Progenitor cell of endocrine pancreas (in vitro differentiated cells): ENCODE measurements at regions not wholly inside any gene's neighbourhood (a gene's known extent, or its start where the extent isn't known, plus 50 kb on each side); places are given as distances from the start of the nearest gene placed in this dataset.

Experiments
- DNase-seq: peaks from one replicate; pipeline ENCODE4 v3.0.0; 2021; ENCODE audit warnings: low spot score; ENCODE audit not compliant: unreplicated experiment
- H3K27ac Mint-ChIP-seq: 2 replicates; pipeline ENCODE4 v1.8.0; 2021; ENCODE audit warnings: mild to moderate bottlenecking, moderate library complexity, mixed read lengths
- H3K27me3 Mint-ChIP-seq: 2 replicates; pipeline ENCODE4 v1.8.0; 2021; ENCODE audit warnings: mixed read lengths
- H3K36me3 Mint-ChIP-seq: 2 replicates; pipeline ENCODE4 v1.8.0; 2022; ENCODE audit warnings: mixed read lengths; ENCODE audit not compliant: insufficient read depth
- H3K4me1 Mint-ChIP-seq: 2 replicates; pipeline ENCODE4 v1.8.0; 2021; ENCODE audit warnings: low read depth, mixed read lengths
- H3K4me3 Mint-ChIP-seq: 2 replicates; pipeline ENCODE4 v1.8.0; 2021; ENCODE audit warnings: low read depth, mild to moderate bottlenecking, moderate library complexity, mixed read lengths
- H3K9me3 Mint-ChIP-seq: 2 replicates; pipeline ENCODE4 v1.8.0; 2021; ENCODE audit warnings: low read depth, mixed read lengths
- TF ChIP-seq, protein P1 (sequence below): fragments of 200-600 bp; sonication (generic); IDR thresholded peaks from one replicate; pipeline ENCODE4 v1.5.0; 2021; ENCODE audit warnings: antibody characterized with exemption, mild to moderate bottlenecking; ENCODE audit not compliant: unreplicated experiment

DNA sequence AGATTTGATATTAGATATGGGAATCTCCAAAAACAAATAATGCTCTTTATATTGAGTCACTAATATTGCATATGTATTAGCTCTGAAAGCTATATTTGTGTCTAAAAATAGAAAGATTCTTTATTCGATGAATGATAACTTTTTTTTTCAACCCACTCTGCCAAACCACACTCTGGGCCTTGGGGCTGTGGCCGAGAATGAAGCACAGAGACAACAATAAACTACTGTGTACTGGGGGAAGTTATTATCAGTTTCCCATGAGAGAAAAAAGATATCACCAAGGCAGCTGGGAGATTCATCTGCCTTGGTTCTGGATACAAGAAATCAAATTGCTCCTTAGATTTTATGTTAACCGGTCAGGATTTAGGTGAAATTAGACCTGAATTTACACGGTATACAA is 762.2 kb downstream of the SUCLG1 start:
- Mint-ChIP-seq H3K4me3 (no peak overlapping the region), H3K4me1 (no peaks in the 10 kb centered on the region), H3K27ac (no peak overlapping the region), H3K9me3 (no peaks in the 10 kb centered on the region), H3K27me3 (no peaks in the 10 kb centered on the region), H3K36me3 (no peaks in the 10 kb centered on the region)
- DNase-seq = no peak
- TF ChIP-seq, protein P1, sequence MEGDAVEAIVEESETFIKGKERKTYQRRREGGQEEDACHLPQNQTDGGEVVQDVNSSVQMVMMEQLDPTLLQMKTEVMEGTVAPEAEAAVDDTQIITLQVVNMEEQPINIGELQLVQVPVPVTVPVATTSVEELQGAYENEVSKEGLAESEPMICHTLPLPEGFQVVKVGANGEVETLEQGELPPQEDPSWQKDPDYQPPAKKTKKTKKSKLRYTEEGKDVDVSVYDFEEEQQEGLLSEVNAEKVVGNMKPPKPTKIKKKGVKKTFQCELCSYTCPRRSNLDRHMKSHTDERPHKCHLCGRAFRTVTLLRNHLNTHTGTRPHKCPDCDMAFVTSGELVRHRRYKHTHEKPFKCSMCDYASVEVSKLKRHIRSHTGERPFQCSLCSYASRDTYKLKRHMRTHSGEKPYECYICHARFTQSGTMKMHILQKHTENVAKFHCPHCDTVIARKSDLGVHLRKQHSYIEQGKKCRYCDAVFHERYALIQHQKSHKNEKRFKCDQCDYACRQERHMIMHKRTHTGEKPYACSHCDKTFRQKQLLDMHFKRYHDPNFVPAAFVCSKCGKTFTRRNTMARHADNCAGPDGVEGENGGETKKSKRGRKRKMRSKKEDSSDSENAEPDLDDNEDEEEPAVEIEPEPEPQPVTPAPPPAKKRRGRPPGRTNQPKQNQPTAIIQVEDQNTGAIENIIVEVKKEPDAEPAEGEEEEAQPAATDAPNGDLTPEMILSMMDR = no peak

DNA sequence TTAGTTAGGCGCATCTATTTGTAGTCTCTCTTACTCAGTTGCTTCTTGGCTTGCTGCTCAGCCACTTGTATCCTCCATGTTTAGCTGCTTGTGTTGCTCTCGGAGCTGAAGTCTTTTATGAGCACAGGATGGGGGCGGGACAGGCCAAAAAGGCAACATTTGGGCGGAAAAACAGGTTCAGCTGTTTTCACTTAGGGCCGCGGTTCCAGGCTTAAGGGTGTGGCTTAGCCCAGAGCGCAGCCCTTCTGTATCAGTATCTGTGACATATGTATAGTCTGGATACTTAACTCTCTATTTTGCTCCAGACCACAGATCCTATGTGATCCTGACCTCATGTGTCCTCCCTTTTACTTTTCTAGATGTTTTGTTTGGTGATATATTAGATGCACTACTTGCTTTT is 763.5 kb downstream of the SUCLG1 start:
- TF ChIP-seq, protein P1 = no peak
- no peak overlapping the region for H3K4me3 Mint-ChIP-seq
- no peaks in the 10 kb centered on the region for H3K27me3 Mint-ChIP-seq

DNA sequence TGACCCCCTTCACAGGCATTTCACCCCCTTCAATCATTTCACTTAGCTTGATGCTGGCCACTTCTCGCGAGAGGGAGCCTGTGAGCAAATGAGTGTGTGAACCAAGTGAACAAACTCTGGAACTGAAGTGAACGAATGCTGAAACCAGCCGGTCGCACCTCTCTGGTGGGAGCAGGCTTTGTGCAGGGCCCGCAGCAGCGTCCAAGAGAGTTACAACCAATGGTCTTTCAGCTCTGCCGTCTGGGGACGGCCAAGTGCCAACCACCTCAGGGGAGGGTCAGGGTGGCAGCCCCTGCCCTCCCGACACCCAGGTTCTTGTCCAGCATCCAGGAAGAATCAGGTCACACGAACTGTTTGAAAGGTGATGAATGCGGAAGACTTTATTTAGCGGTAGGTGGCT is 764.0 kb downstream of the SUCLG1 start:
- H3K36me3 Mint-ChIP-seq = no peaks in the 10 kb centered on the region
- no peaks in the 10 kb centered on the region for H3K4me1 Mint-ChIP-seq
- no peaks in the 10 kb centered on the region for H3K9me3 Mint-ChIP-seq
- H3K4me3 Mint-ChIP-seq = no peak overlapping the region
- DNase-seq = no peak
- H3K27ac Mint-ChIP-seq = no peak overlapping the region
- H3K27me3 Mint-ChIP-seq = no peaks in the 10 kb centered on the region
- TF ChIP-seq, protein P1 = no peak

More for the DNA sequence above, 763.5 kb downstream of the SUCLG1 start:
- Mint-ChIP-seq H3K9me3 (no peaks in the 10 kb centered on the region), H3K4me1 (no peaks in the 10 kb centered on the region), H3K27ac (no peak overlapping the region), H3K36me3 (no peaks in the 10 kb centered on the region)
- no peak for DNase-seq

DNA sequence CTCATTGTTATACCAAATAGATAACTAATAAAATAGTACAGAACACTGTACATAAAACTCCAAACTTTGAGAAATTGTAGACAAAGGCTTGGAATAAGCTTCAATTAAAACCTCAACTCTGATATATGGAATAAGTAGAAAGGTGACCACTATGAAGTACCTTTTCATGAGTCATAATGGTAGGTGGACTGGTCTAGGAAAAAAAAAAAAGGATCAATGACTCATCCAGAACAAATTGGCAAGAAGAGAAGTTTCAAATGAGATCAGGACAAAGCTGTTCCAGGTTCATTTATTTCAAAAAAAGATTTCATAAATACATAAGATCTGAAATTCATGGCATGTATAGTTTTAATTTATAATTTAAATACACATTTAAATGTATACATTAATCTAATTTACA is 769.7 kb downstream of the SUCLG1 start:
- TF ChIP-seq, protein P1 = no peak
- H3K4me1 Mint-ChIP-seq = no peaks in the 10 kb centered on the region
- H3K27ac Mint-ChIP-seq = no peak overlapping the region
- H3K9me3 Mint-ChIP-seq = no peaks in the 10 kb centered on the region
- no peak for DNase-seq
- H3K27me3 Mint-ChIP-seq = no peaks in the 10 kb centered on the region
- H3K36me3 Mint-ChIP-seq = no peaks in the 10 kb centered on the region
- no peak overlapping the region for H3K4me3 Mint-ChIP-seq

DNA sequence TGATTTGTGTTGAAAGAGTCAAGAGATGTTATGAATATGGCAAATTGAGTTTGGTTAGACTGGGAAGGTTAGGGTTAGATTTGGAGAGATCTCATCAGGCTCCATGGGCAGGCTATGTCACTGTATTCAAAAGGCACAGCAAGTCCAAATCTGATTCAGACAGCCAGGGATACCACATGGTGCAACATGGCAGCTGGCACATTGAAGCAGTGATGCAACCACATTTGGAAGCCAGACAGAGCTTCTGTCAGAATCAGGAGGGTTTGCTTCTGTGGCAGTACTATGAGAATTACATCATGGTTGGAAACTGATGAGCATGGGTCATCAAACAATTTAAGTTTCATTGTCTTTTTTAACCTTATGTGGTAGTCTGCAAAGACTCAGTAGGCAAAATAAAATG is 772.2 kb downstream of the SUCLG1 start:
- no peaks in the 10 kb centered on the region for H3K9me3 Mint-ChIP-seq
- no peak overlapping the region for H3K4me3 Mint-ChIP-seq
- no peaks in the 10 kb centered on the region for H3K4me1 Mint-ChIP-seq
- no peak overlapping the region for H3K27ac Mint-ChIP-seq
- DNase-seq = no peak
- TF ChIP-seq, protein P1 = no peak
- no peaks in the 10 kb centered on the region for H3K27me3 Mint-ChIP-seq
- H3K36me3 Mint-ChIP-seq = no peaks in the 10 kb centered on the region

DNA sequence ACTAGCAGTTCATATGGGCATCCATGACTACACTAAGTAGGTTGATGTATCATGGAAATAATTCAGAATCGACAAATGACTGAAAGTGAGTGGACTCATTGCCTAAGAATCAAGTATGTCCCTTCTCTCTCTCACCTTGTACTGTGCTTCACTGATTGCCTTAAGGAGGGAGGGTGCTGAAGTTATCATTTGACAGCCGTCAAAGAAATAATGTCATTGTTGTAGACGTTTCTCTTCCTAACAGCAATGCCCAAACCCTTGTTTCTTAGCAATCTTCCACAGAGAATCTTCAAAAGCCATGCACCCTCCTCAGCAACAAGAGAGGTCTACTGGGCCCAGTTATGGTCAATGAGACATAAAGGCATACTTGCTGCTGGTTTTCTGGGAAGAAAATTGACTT is 785.0 kb downstream of the SUCLG1 start:
- peaks cover 22% of the 10 kb centered on the region for H3K9me3 Mint-ChIP-seq
- no peaks in the 10 kb centered on the region for H3K36me3 Mint-ChIP-seq
- TF ChIP-seq, protein P1 = no peak
- H3K4me1 Mint-ChIP-seq = peaks cover 1% of the 10 kb centered on the region
- DNase-seq = no peak
- H3K27me3 Mint-ChIP-seq = no peaks in the 10 kb centered on the region
- no peak overlapping the region for H3K27ac Mint-ChIP-seq
- H3K4me3 Mint-ChIP-seq = no peak overlapping the region
